IPS-15b (cell line): ENCODE measurements at regions not wholly inside any gene's neighbourhood (a gene's known extent, or its start where the extent isn't known, plus 50 kb on each side); places are given as distances from the start of the nearest gene placed in this dataset.

Source experiments
- H3K27me3 ChIP-seq: one replicate; pipeline ENCODE4 v1.6.1; 2013; ENCODE audit warnings: low read length; ENCODE audit not compliant: control insufficient read depth, insufficient read depth
- H3K36me3 ChIP-seq: one replicate; pipeline ENCODE4 v1.6.1; 2013; ENCODE audit warnings: low read length; ENCODE audit not compliant: control insufficient read depth, insufficient read depth
- H3K4me1 ChIP-seq: one replicate; pipeline ENCODE4 v1.6.1; 2013; ENCODE audit warnings: mild to moderate bottlenecking, low read length; ENCODE audit not compliant: control insufficient read depth, insufficient read depth
- H3K4me3 ChIP-seq: one replicate; pipeline ENCODE4 v1.5.1; 2013; ENCODE audit warnings: low read depth, low read length
- H3K9ac ChIP-seq: one replicate; pipeline ENCODE4 v1.6.1; 2013; ENCODE audit warnings: low read depth, mild to moderate bottlenecking, low read length
- H3K9me3 ChIP-seq: one replicate; pipeline ENCODE4 v1.6.1; 2013; ENCODE audit warnings: mild to moderate bottlenecking, low read length; ENCODE audit not compliant: control insufficient read depth, insufficient read depth

GRCh38 chr6:19169366-19169765, 667.8 kb upstream of the ID4 start:
- Histone ChIP-seq H3K36me3 (no peaks in the 10 kb centered on the region), H3K4me3 (no peak overlapping the region), H3K27me3 (no peaks in the 10 kb centered on the region), H3K9ac (no peak overlapping the region), H3K9me3 (no peaks in the 10 kb centered on the region), H3K4me1 (no peaks in the 10 kb centered on the region)

GRCh38 chr6:19175023-19175422, 662.1 kb upstream of the ID4 start:
- no peaks in the 10 kb centered on the region for H3K9me3 ChIP-seq
- no peaks in the 10 kb centered on the region for H3K4me1 ChIP-seq
- no peak overlapping the region for H3K4me3 ChIP-seq
- H3K27me3 ChIP-seq = no peaks in the 10 kb centered on the region
- no peaks in the 10 kb centered on the region for H3K36me3 ChIP-seq
- H3K9ac ChIP-seq = no peak overlapping the region

- Histone ChIP-seq H3K27me3 (no peaks in the 10 kb centered on the region), H3K36me3 (no peaks in the 10 kb centered on the region), H3K9me3 (no peaks in the 10 kb centered on the region), H3K9ac (no peak overlapping the region), H3K4me3 (no peak overlapping the region), H3K4me1 (no peaks in the 10 kb centered on the region)
These were observed 656.7 kb upstream of the ID4 start for GRCh38 chr6:19180348-19181072.

- Histone ChIP-seq H3K4me1 (no peaks in the 10 kb centered on the region), H3K9ac (no peak overlapping the region), H3K36me3 (no peaks in the 10 kb centered on the region), H3K4me3 (no peak overlapping the region), H3K27me3 (no peaks in the 10 kb centered on the region), H3K9me3 (no peaks in the 10 kb centered on the region)
These were observed 656.0 kb upstream of the ID4 start for GRCh38 chr6:19181211-19181610.

GRCh38 chr6:19193624-19194023, 643.5 kb upstream of the ID4 start:
- H3K4me3 ChIP-seq = no peak overlapping the region
- H3K9me3 ChIP-seq = no peaks in the 10 kb centered on the region
- no peak overlapping the region for H3K9ac ChIP-seq

GRCh38 chr6:19204445-19204844, 632.7 kb upstream of the ID4 start:
- H3K4me3 ChIP-seq = no peak overlapping the region
- no peaks in the 10 kb centered on the region for H3K4me1 ChIP-seq
- H3K27me3 ChIP-seq = no peaks in the 10 kb centered on the region
- H3K36me3 ChIP-seq = no peaks in the 10 kb centered on the region
- no peaks in the 10 kb centered on the region for H3K9me3 ChIP-seq
- H3K9ac ChIP-seq = no peak overlapping the region

More at GRCh38 chr6:19193624-19194023, 643.5 kb upstream of the ID4 start:
- Histone ChIP-seq H3K36me3 (no peaks in the 10 kb centered on the region), H3K4me1 (no peaks in the 10 kb centered on the region), H3K27me3 (no peaks in the 10 kb centered on the region)

GRCh38 chr6:19205076-19205475, 632.1 kb upstream of the ID4 start:
- H3K27me3 ChIP-seq = no peaks in the 10 kb centered on the region
- no peak overlapping the region for H3K4me3 ChIP-seq
- H3K4me1 ChIP-seq = no peaks in the 10 kb centered on the region
- H3K9ac ChIP-seq = no peak overlapping the region
- no peaks in the 10 kb centered on the region for H3K9me3 ChIP-seq
- H3K36me3 ChIP-seq = no peaks in the 10 kb centered on the region

- peaks cover under 1% of the 10 kb centered on the region for H3K36me3 ChIP-seq
These were observed 628.0 kb upstream of the ID4 start for GRCh38 chr6:19209202-19209601.

GRCh38 chr6:19210849-19211590, 626.1 kb upstream of the ID4 start:
- Histone ChIP-seq H3K9me3 (no peaks in the 10 kb centered on the region), H3K4me3 (no peak overlapping the region), H3K27me3 (no peaks in the 10 kb centered on the region), H3K9ac (no peak overlapping the region), H3K4me1 (no peaks in the 10 kb centered on the region), H3K36me3 (peaks cover 2% of the 10 kb centered on the region)

More at GRCh38 chr6:19209202-19209601, 628.0 kb upstream of the ID4 start:
- no peak overlapping the region for H3K9ac ChIP-seq
- no peaks in the 10 kb centered on the region for H3K4me1 ChIP-seq
- no peaks in the 10 kb centered on the region for H3K27me3 ChIP-seq
- no peaks in the 10 kb centered on the region for H3K9me3 ChIP-seq
- no peak overlapping the region for H3K4me3 ChIP-seq

GRCh38 chr6:19214231-19214630, 622.9 kb upstream of the ID4 start:
- H3K9me3 ChIP-seq = no peaks in the 10 kb centered on the region
- H3K4me1 ChIP-seq = no peaks in the 10 kb centered on the region
- peaks cover 2% of the 10 kb centered on the region for H3K36me3 ChIP-seq
- no peaks in the 10 kb centered on the region for H3K27me3 ChIP-seq
- no peak overlapping the region for H3K4me3 ChIP-seq
- H3K9ac ChIP-seq = no peak overlapping the region

GRCh38 chr6:19219931-19220330, 617.2 kb upstream of the ID4 start:
- Histone ChIP-seq H3K4me3 (no peak overlapping the region), H3K36me3 (no peaks in the 10 kb centered on the region), H3K27me3 (no peaks in the 10 kb centered on the region), H3K4me1 (no peaks in the 10 kb centered on the region), H3K9ac (no peak overlapping the region), H3K9me3 (peaks cover 3% of the 10 kb centered on the region)
